ENCODE measurements at regions not wholly inside any gene's neighbourhood (a gene's known extent, or its start where the extent isn't known, plus 50 kb on each side); places are given as distances from the start of the nearest gene placed in this dataset.

GRCh38 chr20:62528983-62529891, 53.4 kb upstream of the GATA5 start:
- ChIA-PET POLR2A (no interaction called here), CTCF (no interaction called here), RAD21 (ENCODE audit: low non-redundant PET in 1 of 2, low total read pairs in 2 of 2, uncharacterized antibody in 2 of 2, unreplicated experiment in 2 of 2) (no interaction called here)
- BruUV-seq (replicated peaks), result no TSS peak
- Histone ChIP-seq H3K27me3 (ENCODE audit: insufficient read depth, low read length) (no peaks in the 10 kb centered on the region), H3K79me2 (ENCODE audit: insufficient read depth, low read length) (no peaks in the 10 kb centered on the region), H3K36me3 (ENCODE audit: control insufficient read depth in 1 of 2, insufficient read depth in 2 of 2, low read length in 2 of 2) (no peaks in the 10 kb centered on the region), H4K20me1 (ENCODE audit: insufficient read depth) (no peaks in the 10 kb centered on the region), H3K9me3 (ENCODE audit: control insufficient read depth in 1 of 2, insufficient read depth in 1 of 2, low read depth in 1 of 2, low read length in 2 of 2) (no peaks in the 10 kb centered on the region), H3K27ac (ENCODE audit: low read depth, low read length) (no peak overlapping the region), H3K4me2 (ENCODE audit: low read length) (no peak overlapping the region), H3K9ac (ENCODE audit: low read length) (no peak overlapping the region), H3K4me1 (ENCODE audit: control insufficient read depth in 1 of 2, insufficient read depth in 2 of 2, low read length in 2 of 2) (peaks cover 0 to 3% of the 10 kb centered on the region in 2 experiments; a peak in 2 of 4 replicates), H3K4me3 (replicated peaks in 1 of 2; ENCODE audit: low read depth in 1 of 2, low read length in 2 of 2) (no peak overlapping the region), H2AFZ (ENCODE audit: low read depth, low read length, poor library complexity, severe bottlenecking) (no peak overlapping the region), H3K9me2 (ENCODE audit: insufficient read depth) (no peaks in the 10 kb centered on the region)
- ATAC-seq (no peak), DNase-seq (ENCODE audit: low read depth, low spot score) (no peak)
- TF ChIP-seq CBX3 (IDR thresholded peaks at IDR 0.05; ENCODE audit: low read depth), result no peak
- intact Hi-C loops (cut with micrococcal nuclease), result no loop called here

GRCh38 chr20:62529896-62530642, 54.3 kb upstream of the GATA5 start:
- H3K79me2 ChIP-seq (ENCODE audit: insufficient read depth, low read length), result no peaks in the 10 kb centered on the region
- no peaks in the 10 kb centered on the region for H3K36me3 ChIP-seq (ENCODE audit: control insufficient read depth in 1 of 2, insufficient read depth in 2 of 2, low read length in 2 of 2)
- BruUV-seq (replicated peaks), result no TSS peak
- no peaks in the 10 kb centered on the region for H3K9me3 ChIP-seq (ENCODE audit: control insufficient read depth in 1 of 2, insufficient read depth in 1 of 2, low read depth in 1 of 2, low read length in 2 of 2)
- no peaks in the 10 kb centered on the region for H4K20me1 ChIP-seq (ENCODE audit: insufficient read depth)
- no peak overlapping the region for H3K9ac ChIP-seq (ENCODE audit: low read length)
- intact Hi-C loops (cut with micrococcal nuclease), result no loop called here
- DNase-seq (ENCODE audit: low read depth, low spot score) (no peak), ATAC-seq (no peak)
- H2AFZ ChIP-seq (ENCODE audit: low read depth, low read length, poor library complexity, severe bottlenecking), result no peak overlapping the region
- no peaks in the 10 kb centered on the region for H3K9me2 ChIP-seq (ENCODE audit: insufficient read depth)
- H3K4me1 ChIP-seq (ENCODE audit: control insufficient read depth in 1 of 2, insufficient read depth in 2 of 2, low read length in 2 of 2), result no peaks in the 10 kb centered on the region
- CTCF ChIA-PET, result no interaction called here
- POLR2A ChIA-PET, result no interaction called here
- no peak overlapping the region for H3K27ac ChIP-seq (ENCODE audit: low read depth, low read length)
- no peak overlapping the region for H3K4me2 ChIP-seq (ENCODE audit: low read length)
- no peaks in the 10 kb centered on the region for H3K27me3 ChIP-seq (ENCODE audit: insufficient read depth, low read length)
- H3K4me3 ChIP-seq (replicated peaks in 1 of 2; ENCODE audit: low read depth in 1 of 2, low read length in 2 of 2), result no peak overlapping the region
- RAD21 ChIA-PET (ENCODE audit: low non-redundant PET in 1 of 2, low total read pairs in 2 of 2, uncharacterized antibody in 2 of 2, unreplicated experiment in 2 of 2), result no interaction called here
- no peak for TF ChIP-seq ZFX (IDR thresholded peaks at IDR 0.05)
- TF ChIP-seq POLR2A (IDR thresholded peaks at IDR 0.05; ENCODE audit: borderline replicate concordance, extremely low read depth, insufficient read depth, insufficient read length), result no peak
- no peak for TF ChIP-seq CTCF (IDR thresholded peaks at IDR 0.05 in 2 of 3, conservative IDR thresholded peaks at IDR 0.05 in 1 of 3; ENCODE audit: borderline replicate concordance in 1 of 3, insufficient read depth in 1 of 3, low read depth in 2 of 3, low read length in 2 of 3)
- TF ChIP-seq EGR1 (IDR thresholded peaks at IDR 0.05; ENCODE audit: low read depth), result no peak
- no peak for TF ChIP-seq EZH2phosphoT487 (IDR thresholded peaks at IDR 0.05; ENCODE audit: borderline replicate concordance)
- no peak for TF ChIP-seq ELF1 (IDR thresholded peaks at IDR 0.05; ENCODE audit: borderline replicate concordance, low read depth)
- TF ChIP-seq CEBPB (IDR thresholded peaks at IDR 0.05; ENCODE audit: low read depth), result no peak
- no peak for TF ChIP-seq ATF3 (IDR thresholded peaks at IDR 0.05)
- TF ChIP-seq REST (IDR thresholded peaks at IDR 0.05; ENCODE audit: low read depth), result no peak
- TF ChIP-seq SRF (IDR thresholded peaks at IDR 0.05; ENCODE audit: low read depth), result no peak
- no peak for TF ChIP-seq RAD21 (IDR thresholded peaks at IDR 0.05; ENCODE audit: low read depth)
- TF ChIP-seq EZH2 (IDR thresholded peaks at IDR 0.05), result no peak
- no peak for TF ChIP-seq FOSL1 (IDR thresholded peaks at IDR 0.05; ENCODE audit: low read depth)
